OCI-LY1 (cell line): ENCODE measurements at regions not wholly inside any gene's neighbourhood (a gene's known extent, or its start where the extent isn't known, plus 50 kb on each side); places are given as distances from the start of the nearest gene placed in this dataset.

Source experiments
- H2AFZ ChIP-seq: fragments of 200-600 bp; sonication (generic), shearing (Covaris generic); 2 replicates; pipeline ENCODE4 v1.6.0; 2014; ENCODE audit warnings: antibody characterized with exemption, mild to moderate bottlenecking, low read length
- H3F3A ChIP-seq: fragments of 200-600 bp; sonication (generic), shearing (Covaris generic); 2 replicates; pipeline ENCODE4 v1.6.0; 2014; ENCODE audit warnings: mild to moderate bottlenecking, antibody characterized with exemption, low read length, moderate library complexity; ENCODE audit not compliant: insufficient read depth
- H3K27ac ChIP-seq: fragments of 200-600 bp; sonication (generic); 2 replicates; pipeline ENCODE4 v1.5.1; 2014; ENCODE audit warnings: low read length, mixed run types, mild to moderate bottlenecking, low read depth; ENCODE audit not compliant: poor library complexity, severe bottlenecking
- H3K27me3 ChIP-seq: fragments of 200-600 bp; sonication (generic); 2 replicates; pipeline ENCODE4 v1.6.0; 2014; ENCODE audit warnings: antibody characterized with exemption, mild to moderate bottlenecking, low read length, moderate library complexity; ENCODE audit not compliant: insufficient read depth
- H3K36me3 ChIP-seq: fragments of 200-600 bp; sonication (generic); 2 replicates; pipeline ENCODE4 v1.6.1; 2014; ENCODE audit warnings: mild to moderate bottlenecking, antibody characterized with exemption, low read length, moderate library complexity, mixed read lengths; ENCODE audit not compliant: insufficient read depth
- H3K4me1 ChIP-seq: fragments of 200-600 bp; sonication (generic); 2 replicates; pipeline ENCODE4 v1.5.1; 2014; ENCODE audit warnings: mild to moderate bottlenecking, low read length, moderate library complexity; ENCODE audit not compliant: insufficient read depth, severe bottlenecking
- H3K4me2 ChIP-seq: fragments of 200-600 bp; sonication (generic), shearing (Covaris generic); 2 replicates; pipeline ENCODE4 v1.6.1; 2014; ENCODE audit warnings: low read length
- H3K4me3 ChIP-seq: fragments of 200-600 bp; sonication (generic); 2 replicates; pipeline ENCODE4 v1.5.1; 2014; ENCODE audit warnings: low read length, low read depth, mild to moderate bottlenecking, mixed read lengths; ENCODE audit not compliant: poor library complexity, severe bottlenecking
- H3K79me2 ChIP-seq: fragments of 200-600 bp; shearing (Covaris generic); 2 replicates; pipeline ENCODE4 v1.6.1; 2016; ENCODE audit warnings: mixed run types, low read length, mixed read lengths; ENCODE audit not compliant: insufficient read depth
- H3K9ac ChIP-seq: fragments of 200-600 bp; sonication (generic), shearing (Covaris generic); 2 replicates; pipeline ENCODE4 v1.6.1; 2014; ENCODE audit warnings: mild to moderate bottlenecking, low read length, mixed read lengths
- H3K9me2 ChIP-seq: fragments of 200-600 bp; sonication (generic), shearing (Covaris generic); 2 replicates; pipeline ENCODE4 v1.6.1; 2014; ENCODE audit warnings: low read depth, mild to moderate bottlenecking, low read length, mixed read lengths
- H3K9me3 ChIP-seq: fragments of 200-600 bp; shearing (Covaris generic); 2 replicates; pipeline ENCODE4 v1.6.1; 2014; ENCODE audit warnings: low read length, mixed read lengths
- H4K20me1 ChIP-seq: fragments of 200-600 bp; sonication (generic), shearing (Covaris generic); 2 replicates; pipeline ENCODE4 v1.6.0; 2016; ENCODE audit warnings: mild to moderate bottlenecking, low read length; ENCODE audit not compliant: insufficient read depth
- CTCF ChIP-seq: fragments of 200-600 bp; sonication (generic), shearing (Covaris generic); IDR thresholded peaks from 2 replicates; pipeline ENCODE4 v1.5.1; 2017; ENCODE audit warnings: mild to moderate bottlenecking, antibody characterized with exemption, low read length, moderate library complexity, mixed read lengths
- EZH2 ChIP-seq: fragments of 200-600 bp; sonication (generic), shearing (Covaris generic); IDR thresholded peaks from 2 replicates; pipeline ENCODE4 v1.8.0; 2017; ENCODE audit warnings: borderline replicate concordance, mixed run types, mild to moderate bottlenecking, antibody characterized with exemption, low read length, moderate library complexity, mixed read lengths

DNA sequence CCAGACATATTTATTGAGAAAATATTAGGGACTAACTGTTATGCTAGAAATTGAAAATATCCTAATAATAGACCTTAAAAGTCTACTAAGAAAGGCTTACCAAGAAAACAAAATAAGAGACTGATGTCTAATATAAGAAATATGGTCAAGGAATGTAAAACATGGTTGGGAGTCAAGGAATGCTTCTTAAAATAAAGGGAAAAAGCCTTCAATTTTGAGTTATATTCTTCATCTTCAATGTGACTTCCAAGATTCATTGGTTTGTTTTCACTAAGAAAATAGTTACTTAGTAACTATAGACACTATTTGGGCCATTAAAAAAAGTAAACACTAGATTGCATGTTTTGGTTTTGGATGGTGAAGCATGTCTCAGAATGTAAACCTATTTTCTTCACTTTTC, 88.1 kb upstream of the ETV6 start:
- H3K4me2 ChIP-seq, result no peak overlapping the region
- H3K4me3 ChIP-seq, result no peak overlapping the region
- H3K79me2 ChIP-seq, result no peaks in the 10 kb centered on the region
- H3K9ac ChIP-seq, result no peak overlapping the region
- no peaks in the 10 kb centered on the region for H3F3A ChIP-seq
- H3K9me2 ChIP-seq, result no peaks in the 10 kb centered on the region
- TF ChIP-seq EZH2 (no peak), CTCF (no peak)
- H3K9me3 ChIP-seq, result no peaks in the 10 kb centered on the region
- no peak overlapping the region for H2AFZ ChIP-seq
- H4K20me1 ChIP-seq, result no peaks in the 10 kb centered on the region
- H3K4me1 ChIP-seq, result no peaks in the 10 kb centered on the region
- H3K27ac ChIP-seq, result no peak overlapping the region
- no peaks in the 10 kb centered on the region for H3K36me3 ChIP-seq
- no peaks in the 10 kb centered on the region for H3K27me3 ChIP-seq

DNA sequence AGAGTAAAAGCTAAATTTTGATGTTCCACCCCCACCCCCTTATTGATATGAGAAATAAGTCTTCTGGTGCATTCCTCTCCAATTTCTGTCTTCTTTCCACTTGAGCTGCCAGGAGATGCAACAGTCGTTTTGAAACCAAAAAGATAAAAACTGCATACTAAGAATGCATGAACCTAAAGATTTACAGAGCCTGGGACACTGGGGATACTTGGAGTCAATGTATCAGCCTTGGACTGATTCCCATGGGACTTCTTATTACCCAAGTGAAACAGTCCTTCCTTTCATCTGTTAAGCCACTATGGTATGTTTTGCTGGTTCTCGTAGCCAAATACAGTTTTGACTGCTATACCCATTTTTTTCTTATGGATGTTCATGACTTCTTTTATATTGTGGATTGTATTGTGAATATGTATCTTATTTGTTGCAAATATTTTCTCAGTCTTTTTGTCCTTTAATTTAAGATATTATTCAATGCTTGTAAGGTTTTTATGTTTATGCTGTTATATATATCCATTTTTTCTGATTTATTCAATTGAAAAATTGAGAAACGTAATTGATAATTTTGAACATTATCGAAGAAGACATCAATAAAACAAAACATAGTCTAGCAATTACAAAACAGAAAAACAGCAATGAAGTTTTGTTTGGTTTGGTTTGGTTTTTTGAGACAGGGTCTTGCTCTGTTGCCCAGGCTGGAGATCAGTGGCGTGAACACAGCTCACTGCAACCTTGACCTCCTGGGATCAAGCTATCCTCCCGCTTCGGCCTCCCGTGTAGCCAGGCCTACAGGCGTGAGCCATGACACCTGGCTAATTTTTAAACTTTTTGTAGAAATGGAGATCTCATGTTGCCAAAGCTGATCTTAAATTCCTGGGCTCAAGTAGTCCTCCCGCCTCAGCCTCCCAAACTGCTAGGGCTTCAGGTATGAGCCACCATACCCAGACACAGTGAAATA, 85.4 kb upstream of the ETV6 start:
- no peaks in the 10 kb centered on the region for H3K36me3 ChIP-seq
- no peak overlapping the region for H3K9ac ChIP-seq
- H3K4me2 ChIP-seq, result no peak overlapping the region
- no peaks in the 10 kb centered on the region for H3K4me1 ChIP-seq
- no peaks in the 10 kb centered on the region for H3F3A ChIP-seq
- H3K27me3 ChIP-seq, result no peaks in the 10 kb centered on the region
- H3K27ac ChIP-seq, result no peak overlapping the region
- TF ChIP-seq CTCF, result no peak
- no peak for TF ChIP-seq EZH2
- H4K20me1 ChIP-seq, result no peaks in the 10 kb centered on the region
- no peaks in the 10 kb centered on the region for H3K9me2 ChIP-seq
- H3K9me3 ChIP-seq, result no peaks in the 10 kb centered on the region
- H3K4me3 ChIP-seq, result no peak overlapping the region
- no peak overlapping the region for H2AFZ ChIP-seq
- H3K79me2 ChIP-seq, result no peaks in the 10 kb centered on the region

DNA sequence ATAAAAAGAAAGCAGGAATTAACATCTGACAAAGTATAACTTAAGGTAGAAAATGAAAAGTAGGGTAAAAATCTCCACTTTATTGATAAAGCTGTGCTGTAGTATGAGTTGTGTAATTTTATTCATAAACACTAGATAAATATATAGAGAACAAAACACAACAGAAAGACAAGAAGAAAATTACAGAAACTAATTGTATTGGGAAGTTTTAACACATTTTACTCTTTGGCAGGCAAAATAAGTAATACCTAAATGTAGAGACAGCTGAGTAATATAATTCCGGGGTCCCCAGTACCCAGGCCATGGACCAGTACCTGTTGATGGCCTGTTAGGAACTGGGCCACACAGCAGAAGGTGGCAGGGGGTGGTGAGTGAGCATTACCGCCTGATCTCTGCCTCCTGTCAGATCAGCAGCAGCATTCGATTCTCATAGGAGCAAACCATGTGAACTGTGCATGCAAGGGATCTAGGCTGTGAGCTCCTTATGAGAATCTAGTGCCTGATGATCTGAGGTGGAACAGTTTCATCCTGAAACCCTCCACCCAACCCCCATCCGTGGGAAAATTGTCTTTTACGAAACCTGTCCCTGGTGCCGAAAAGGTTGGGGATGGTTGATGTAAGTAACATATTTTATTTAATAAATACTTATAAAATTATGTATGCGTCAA, 84.4 kb upstream of the ETV6 start:
- Histone ChIP-seq H3K4me3 (no peak overlapping the region), H3K9me3 (no peaks in the 10 kb centered on the region), H3K9me2 (no peaks in the 10 kb centered on the region), H3K79me2 (no peaks in the 10 kb centered on the region), H2AFZ (no peak overlapping the region), H3K4me1 (no peaks in the 10 kb centered on the region), H4K20me1 (no peaks in the 10 kb centered on the region), H3K9ac (no peak overlapping the region), H3K36me3 (no peaks in the 10 kb centered on the region), H3K27ac (no peak overlapping the region), H3K27me3 (no peaks in the 10 kb centered on the region), H3K4me2 (no peak overlapping the region), H3F3A (no peaks in the 10 kb centered on the region)
- TF ChIP-seq CTCF, result no peak
- no peak for TF ChIP-seq EZH2
